ENCODE measurements at regions not wholly inside any gene's neighbourhood (a gene's known extent, or its start where the extent isn't known, plus 50 kb on each side); places are given as distances from the start of the nearest gene placed in this dataset.

- POLR2A ChIA-PET (ENCODE audit: unreplicated experiment): no interaction called here
- in situ Hi-C loops (cut with MboI; ENCODE audit: low sequenced_read_pairs): no loop called here
- H2BK120ac ChIP-seq (ENCODE audit: low read depth, low read length): no peak overlapping the region
- H3K4ac ChIP-seq (ENCODE audit: low read depth, low read length): no peak overlapping the region
- H3K18ac ChIP-seq (ENCODE audit: low read depth, low read length): no peak overlapping the region
- no peak overlapping the region for H4K8ac ChIP-seq (ENCODE audit: low read depth in 2 of 2, low read length in 2 of 2)
- no peak overlapping the region for H4K91ac ChIP-seq (ENCODE audit: insufficient read depth, low read depth, low read length)
- H3K56ac ChIP-seq (ENCODE audit: extremely low read depth, insufficient read depth, low read length): no peak overlapping the region
- ATAC-seq (ENCODE audit: low read depth): no peak
- H2BK20ac ChIP-seq (ENCODE audit: low read depth, low read length): no peak overlapping the region
- H3K9me3 ChIP-seq (ENCODE audit: control insufficient read depth, insufficient read depth, low read length): peaks cover 65% of the 10 kb centered on the region
- H3K79me1 ChIP-seq (ENCODE audit: low read depth in 1 of 2, low read length in 2 of 2): no peaks in the 10 kb centered on the region
- no peak overlapping the region for H2AFZ ChIP-seq (replicated peaks; ENCODE audit: low read length, poor library complexity)
- no peak overlapping the region for H3K27ac ChIP-seq (ENCODE audit: insufficient read depth, low read length)
- no peak overlapping the region for H3K9ac ChIP-seq (ENCODE audit: low read depth, low read length)
- H3K23ac ChIP-seq (ENCODE audit: low read depth, low read length): no peak overlapping the region
- H2AK9ac ChIP-seq (replicated peaks; ENCODE audit: low read depth, low read length, poor library complexity): no peak overlapping the region
- no peak overlapping the region for H3K4me2 ChIP-seq (ENCODE audit: low read depth, low read length)
- H3K36me3 ChIP-seq (ENCODE audit: control insufficient read depth, insufficient read depth, low read length): no peaks in the 10 kb centered on the region
- no peak overlapping the region for H2BK5ac ChIP-seq (ENCODE audit: low read depth, low read length, poor library complexity, severe bottlenecking)
- no peaks in the 10 kb centered on the region for H3K27me3 ChIP-seq (ENCODE audit: control insufficient read depth, insufficient read depth, low read length)
- DNase-seq: no peak
- H4K5ac ChIP-seq (ENCODE audit: low read depth, low read length): no peak overlapping the region
- intact Hi-C loops (cut with micrococcal nuclease): no loop called here
- H3K9me1 ChIP-seq (ENCODE audit: insufficient read depth, low read length): no peaks in the 10 kb centered on the region
- CTCF ChIA-PET: no interaction called here
- 72% methylated on average over 5 of the region's 16 CpGs; no CpG with 5 or more reads in 1 of the 2 experiments for WGBS, 2 experiments (ENCODE audit: extremely low coverage in 2 of 2, insufficient read length in 1 of 2)
- no TSS peak for BruUV-seq (replicated peaks)
- no peaks in the 10 kb centered on the region for H3K4me1 ChIP-seq (ENCODE audit: control insufficient read depth, insufficient read depth, low read length)
- H4K20me1 ChIP-seq (ENCODE audit: insufficient read depth, low read length): no peaks in the 10 kb centered on the region
- no peak overlapping the region for H2BK15ac ChIP-seq (ENCODE audit: low read depth, low read length)
- no peak overlapping the region for H3K4me3 ChIP-seq (ENCODE audit: insufficient read depth, low read depth, low read length)
- TF ChIP-seq RCOR1 (IDR thresholded peaks at IDR 0.05; ENCODE audit: insufficient replicate concordance, low read length): no peak
- TF ChIP-seq, protein P1, sequence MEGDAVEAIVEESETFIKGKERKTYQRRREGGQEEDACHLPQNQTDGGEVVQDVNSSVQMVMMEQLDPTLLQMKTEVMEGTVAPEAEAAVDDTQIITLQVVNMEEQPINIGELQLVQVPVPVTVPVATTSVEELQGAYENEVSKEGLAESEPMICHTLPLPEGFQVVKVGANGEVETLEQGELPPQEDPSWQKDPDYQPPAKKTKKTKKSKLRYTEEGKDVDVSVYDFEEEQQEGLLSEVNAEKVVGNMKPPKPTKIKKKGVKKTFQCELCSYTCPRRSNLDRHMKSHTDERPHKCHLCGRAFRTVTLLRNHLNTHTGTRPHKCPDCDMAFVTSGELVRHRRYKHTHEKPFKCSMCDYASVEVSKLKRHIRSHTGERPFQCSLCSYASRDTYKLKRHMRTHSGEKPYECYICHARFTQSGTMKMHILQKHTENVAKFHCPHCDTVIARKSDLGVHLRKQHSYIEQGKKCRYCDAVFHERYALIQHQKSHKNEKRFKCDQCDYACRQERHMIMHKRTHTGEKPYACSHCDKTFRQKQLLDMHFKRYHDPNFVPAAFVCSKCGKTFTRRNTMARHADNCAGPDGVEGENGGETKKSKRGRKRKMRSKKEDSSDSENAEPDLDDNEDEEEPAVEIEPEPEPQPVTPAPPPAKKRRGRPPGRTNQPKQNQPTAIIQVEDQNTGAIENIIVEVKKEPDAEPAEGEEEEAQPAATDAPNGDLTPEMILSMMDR (conservative IDR thresholded peaks at IDR 0.05; ENCODE audit: low read depth, low read length): no peak
- no peak for TF ChIP-seq POLR2A (IDR thresholded peaks at IDR 0.05; ENCODE audit: low read depth, low read length)
- no peak for TF ChIP-seq RAD21 (IDR thresholded peaks at IDR 0.05; ENCODE audit: low read length)
- TF ChIP-seq CEBPB (IDR thresholded peaks at IDR 0.05; ENCODE audit: low read depth, low read length): no peak
- no peak for TF ChIP-seq SMC3 (IDR thresholded peaks at IDR 0.05; ENCODE audit: low read depth, low read length)
- TF ChIP-seq, protein P2, sequence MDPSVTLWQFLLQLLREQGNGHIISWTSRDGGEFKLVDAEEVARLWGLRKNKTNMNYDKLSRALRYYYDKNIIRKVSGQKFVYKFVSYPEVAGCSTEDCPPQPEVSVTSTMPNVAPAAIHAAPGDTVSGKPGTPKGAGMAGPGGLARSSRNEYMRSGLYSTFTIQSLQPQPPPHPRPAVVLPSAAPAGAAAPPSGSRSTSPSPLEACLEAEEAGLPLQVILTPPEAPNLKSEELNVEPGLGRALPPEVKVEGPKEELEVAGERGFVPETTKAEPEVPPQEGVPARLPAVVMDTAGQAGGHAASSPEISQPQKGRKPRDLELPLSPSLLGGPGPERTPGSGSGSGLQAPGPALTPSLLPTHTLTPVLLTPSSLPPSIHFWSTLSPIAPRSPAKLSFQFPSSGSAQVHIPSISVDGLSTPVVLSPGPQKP (IDR thresholded peaks at IDR 0.05; ENCODE audit: borderline replicate concordance, low read depth, low read length): no peak
- no peak for TF ChIP-seq FOS (IDR thresholded peaks at IDR 0.05; ENCODE audit: low read depth, low read length)
- TF ChIP-seq, protein P3, sequence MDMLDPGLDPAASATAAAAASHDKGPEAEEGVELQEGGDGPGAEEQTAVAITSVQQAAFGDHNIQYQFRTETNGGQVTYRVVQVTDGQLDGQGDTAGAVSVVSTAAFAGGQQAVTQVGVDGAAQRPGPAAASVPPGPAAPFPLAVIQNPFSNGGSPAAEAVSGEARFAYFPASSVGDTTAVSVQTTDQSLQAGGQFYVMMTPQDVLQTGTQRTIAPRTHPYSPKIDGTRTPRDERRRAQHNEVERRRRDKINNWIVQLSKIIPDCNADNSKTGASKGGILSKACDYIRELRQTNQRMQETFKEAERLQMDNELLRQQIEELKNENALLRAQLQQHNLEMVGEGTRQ (IDR thresholded peaks at IDR 0.05; ENCODE audit: low read depth, low read length): no peak
- no peak for TF ChIP-seq NFE2L2 (IDR thresholded peaks at IDR 0.05; ENCODE audit: low read depth, low read length)
- no peak for TF ChIP-seq MXI1 (IDR thresholded peaks at IDR 0.05; ENCODE audit: borderline replicate concordance, low read depth, low read length)
- no peak for TF ChIP-seq BHLHE40 (IDR thresholded peaks at IDR 0.05; ENCODE audit: low read depth, low read length)
- TF ChIP-seq MAFK (IDR thresholded peaks at IDR 0.05; ENCODE audit: low read depth, low read length): no peak
- no peak for TF ChIP-seq RFX5 (IDR thresholded peaks at IDR 0.05; ENCODE audit: low read depth, low read length)
- no peak for TF ChIP-seq CHD1 (IDR thresholded peaks at IDR 0.05; ENCODE audit: low read depth, low read length)
- no peak for TF ChIP-seq MAZ (IDR thresholded peaks at IDR 0.05; ENCODE audit: borderline replicate concordance, low read depth, low read length)
- H3K14ac ChIP-seq (replicated peaks; ENCODE audit: low read depth, low read length): no peak overlapping the region
- dilution Hi-C loops (cut with HindIII; ENCODE audit: low sequenced_read_pairs, unreplicated experiment): no loop called here
- no peak overlapping the region for H2AK5ac ChIP-seq (ENCODE audit: low read depth, low read length)
Observed at GRCh38 chr22:47813661-47814060, 1051.2 kb downstream of the TBC1D22A start.

Measured in IMR-90 (cell line).